ENCODE measurements at regions not wholly inside any gene's neighbourhood (a gene's known extent, or its start where the extent isn't known, plus 50 kb on each side); places are given as distances from the start of the nearest gene placed in this dataset.

DNA sequence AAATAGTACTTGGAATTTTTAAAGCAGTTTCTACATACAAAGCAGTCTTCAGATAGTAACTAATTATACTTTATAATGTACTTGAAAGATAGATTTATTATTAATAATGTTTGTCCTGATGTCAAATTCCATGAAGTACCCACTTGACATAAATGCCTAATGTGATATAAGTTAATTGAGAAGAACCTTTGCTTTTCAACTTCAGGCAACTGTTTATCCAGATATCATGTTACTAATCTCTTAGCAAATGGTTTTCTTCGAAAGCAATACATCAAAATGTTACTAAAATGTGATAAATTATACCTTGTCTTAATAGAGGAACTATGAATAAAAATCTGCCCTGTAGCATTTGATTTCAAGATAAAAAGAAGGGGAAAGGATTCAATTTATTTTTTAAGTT, 146.8 kb upstream of the FBXL17 start:
- intact Hi-C loops (cut with DNase I, micrococcal nuclease), result no loop called here

DNA sequence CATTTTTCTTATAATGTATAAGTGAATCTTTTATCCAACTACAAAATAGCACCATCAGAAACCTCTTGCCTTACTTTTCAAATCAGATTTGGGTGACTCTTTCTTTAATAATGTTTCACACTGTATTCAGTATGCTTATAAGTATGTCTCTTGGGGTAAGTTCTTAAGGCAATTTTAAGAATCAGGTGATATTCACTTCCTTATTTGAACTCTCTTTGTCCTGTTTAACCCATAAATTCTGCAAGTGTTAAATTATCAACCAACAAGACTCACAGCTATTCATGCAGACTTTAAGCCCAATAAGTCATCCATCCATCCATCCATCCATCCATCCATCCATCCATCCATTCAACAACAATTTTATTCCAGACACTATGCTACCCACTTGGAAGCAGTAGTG, 142.7 kb upstream of the FBXL17 start:
- H3K9me3 ChIP-seq, result peaks cover 13% of the 10 kb centered on the region
- H3K4me1 ChIP-seq (ENCODE audit: low read depth), result no peaks in the 10 kb centered on the region
- ATAC-seq (no peak), DNase-seq (no peak)
- H3K36me3 ChIP-seq (ENCODE audit: low read depth), result no peaks in the 10 kb centered on the region
- intact Hi-C loops (cut with DNase I, micrococcal nuclease), result no loop called here
- H3K4me3 ChIP-seq, result no peak overlapping the region
- TF ChIP-seq, protein P1, sequence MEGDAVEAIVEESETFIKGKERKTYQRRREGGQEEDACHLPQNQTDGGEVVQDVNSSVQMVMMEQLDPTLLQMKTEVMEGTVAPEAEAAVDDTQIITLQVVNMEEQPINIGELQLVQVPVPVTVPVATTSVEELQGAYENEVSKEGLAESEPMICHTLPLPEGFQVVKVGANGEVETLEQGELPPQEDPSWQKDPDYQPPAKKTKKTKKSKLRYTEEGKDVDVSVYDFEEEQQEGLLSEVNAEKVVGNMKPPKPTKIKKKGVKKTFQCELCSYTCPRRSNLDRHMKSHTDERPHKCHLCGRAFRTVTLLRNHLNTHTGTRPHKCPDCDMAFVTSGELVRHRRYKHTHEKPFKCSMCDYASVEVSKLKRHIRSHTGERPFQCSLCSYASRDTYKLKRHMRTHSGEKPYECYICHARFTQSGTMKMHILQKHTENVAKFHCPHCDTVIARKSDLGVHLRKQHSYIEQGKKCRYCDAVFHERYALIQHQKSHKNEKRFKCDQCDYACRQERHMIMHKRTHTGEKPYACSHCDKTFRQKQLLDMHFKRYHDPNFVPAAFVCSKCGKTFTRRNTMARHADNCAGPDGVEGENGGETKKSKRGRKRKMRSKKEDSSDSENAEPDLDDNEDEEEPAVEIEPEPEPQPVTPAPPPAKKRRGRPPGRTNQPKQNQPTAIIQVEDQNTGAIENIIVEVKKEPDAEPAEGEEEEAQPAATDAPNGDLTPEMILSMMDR (IDR thresholded peaks at IDR 0.05), result no peak

More for the DNA sequence above, 146.8 kb upstream of the FBXL17 start:
- no peaks in the 10 kb centered on the region for H3K4me1 ChIP-seq (ENCODE audit: low read depth)
- no peak for DNase-seq
- peaks cover 13% of the 10 kb centered on the region for H3K9me3 ChIP-seq
- H3K4me3 ChIP-seq, result no peak overlapping the region
- no peaks in the 10 kb centered on the region for H3K36me3 ChIP-seq (ENCODE audit: low read depth)
- TF ChIP-seq, protein P1 (IDR thresholded peaks at IDR 0.05), result no peak
- no peak for ATAC-seq

DNA sequence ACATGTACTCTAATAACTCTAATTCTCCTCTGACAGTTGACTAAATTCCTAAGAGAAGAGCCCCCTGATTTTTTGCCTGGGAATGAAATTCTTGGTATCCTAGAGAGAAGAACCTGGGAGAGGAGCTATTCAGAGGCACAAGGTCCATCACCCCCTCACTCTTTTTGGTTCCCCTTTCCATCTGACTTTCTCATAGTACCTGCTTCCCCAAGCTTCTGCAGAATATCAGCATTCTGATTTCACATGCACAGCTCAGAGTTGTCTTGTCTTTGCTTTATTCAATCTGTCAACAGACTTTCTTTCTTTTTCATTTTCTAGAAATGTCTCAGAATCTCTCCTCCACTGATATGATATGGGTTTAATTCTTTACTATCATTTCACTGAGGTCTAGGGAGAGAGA, 141.5 kb upstream of the FBXL17 start:
- DNase-seq (no peak), ATAC-seq (no peak)
- TF ChIP-seq, protein P1 (IDR thresholded peaks at IDR 0.05), result no peak
- no peaks in the 10 kb centered on the region for H3K4me1 ChIP-seq (ENCODE audit: low read depth)
- peaks cover 13% of the 10 kb centered on the region for H3K9me3 ChIP-seq
- H3K4me3 ChIP-seq, result no peak overlapping the region
- intact Hi-C loops (cut with DNase I, micrococcal nuclease), result no loop called here
- no peaks in the 10 kb centered on the region for H3K36me3 ChIP-seq (ENCODE audit: low read depth)

DNA sequence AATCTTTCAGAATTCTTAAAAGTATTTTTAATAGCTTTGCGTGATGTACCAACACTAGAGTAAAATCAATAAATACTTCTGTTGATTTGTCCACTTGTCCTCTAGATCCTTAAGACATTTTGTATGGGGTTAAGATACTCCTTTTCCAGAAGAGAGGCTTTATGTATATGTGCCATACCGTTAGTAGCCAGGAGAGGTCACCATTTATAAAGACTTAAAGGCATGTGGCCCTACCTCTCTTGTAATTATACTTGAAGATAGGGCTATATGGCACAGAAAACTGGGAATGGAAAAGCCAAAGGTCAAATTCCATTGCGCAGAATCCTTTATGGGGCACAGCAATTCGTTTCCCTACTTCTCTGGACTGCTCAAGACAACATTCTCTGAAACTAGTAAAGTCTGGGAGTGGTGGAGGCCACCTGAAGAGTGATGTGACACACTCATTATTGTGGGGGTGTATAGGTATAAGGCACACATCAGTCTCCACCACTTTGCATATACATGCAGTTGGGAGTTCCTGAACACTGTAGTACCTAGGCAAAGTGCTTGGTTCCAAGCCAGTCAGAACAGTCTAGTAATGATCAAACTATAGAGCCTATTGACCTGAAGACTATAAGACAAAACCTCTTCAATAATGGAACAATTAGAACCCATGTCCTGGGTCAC, 140.1 kb upstream of the FBXL17 start:
- ATAC-seq, result peak; percentile 90
- H3K9me3 ChIP-seq, result peaks cover 11% of the 10 kb centered on the region
- TF ChIP-seq, protein P1 (IDR thresholded peaks at IDR 0.05), result peak; percentile 25
- no peaks in the 10 kb centered on the region for H3K4me1 ChIP-seq (ENCODE audit: low read depth)
- intact Hi-C loops (cut with DNase I, micrococcal nuclease), result no loop called here
- H3K36me3 ChIP-seq (ENCODE audit: low read depth), result no peaks in the 10 kb centered on the region
- DNase-seq, result peak in 1 of 3 donors; percentile 74
- H3K4me3 ChIP-seq, result no peak overlapping the region

DNA sequence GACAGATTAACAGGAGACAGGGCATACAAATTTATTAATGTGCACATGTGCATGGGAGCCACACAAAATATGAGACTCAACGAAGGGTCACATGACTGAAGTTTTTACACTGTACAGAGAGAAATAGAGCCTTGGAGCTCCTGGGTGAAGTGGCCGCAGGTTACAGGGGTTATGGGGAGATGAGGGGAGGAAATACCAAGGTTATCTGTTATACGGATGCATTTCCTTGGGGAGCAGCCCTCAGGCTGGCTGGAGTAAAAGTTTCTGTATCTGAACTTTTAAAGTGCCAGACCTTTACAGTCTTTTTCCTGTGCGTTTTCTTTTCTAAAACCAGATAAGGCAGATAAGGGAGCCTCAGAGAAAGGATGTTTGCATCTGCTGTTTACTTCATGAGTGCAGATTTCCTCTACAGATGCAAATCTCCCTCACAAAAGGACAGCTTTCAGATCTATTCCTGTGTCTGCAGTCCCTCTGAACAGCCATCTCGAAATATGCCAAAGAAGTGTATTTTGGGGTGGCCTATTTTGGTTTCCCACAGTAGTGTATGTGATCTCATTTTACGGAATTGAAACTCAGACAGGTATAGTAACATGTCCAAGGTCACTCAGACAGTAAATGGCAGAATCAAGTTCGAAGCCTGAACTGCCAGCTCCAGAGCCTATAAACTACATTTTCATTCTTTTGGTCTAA, 139.3 kb upstream of the FBXL17 start:
- H3K9me3 ChIP-seq, result peaks cover 4% of the 10 kb centered on the region
- intact Hi-C loops (cut with DNase I, micrococcal nuclease), result no loop called here
- peak; percentile 45 for ATAC-seq
- H3K4me1 ChIP-seq (ENCODE audit: low read depth), result no peaks in the 10 kb centered on the region
- H3K36me3 ChIP-seq (ENCODE audit: low read depth), result no peaks in the 10 kb centered on the region
- H3K4me3 ChIP-seq, result no peak overlapping the region
- TF ChIP-seq, protein P1 (IDR thresholded peaks at IDR 0.05), result no peak
- peak in 1 of 3 donors; percentile 7 for DNase-seq

Measured in mucosa of descending colon (tissue), 3 donors.